Panc1 (cell line): ENCODE measurements at regions not wholly inside any gene's neighbourhood (a gene's known extent, or its start where the extent isn't known, plus 50 kb on each side); places are given as distances from the start of the nearest gene placed in this dataset.

ENCODE experiments used
- ATAC-seq: fragments of 200-7000 bp; cut with Tn5 transposase; 2 replicates; pipeline ENCODE4 v1.9.1; 2020; ENCODE audit warnings: mild to moderate bottlenecking, moderate library complexity
- BruUV-seq: library from RNA; stranded (reverse); fragments of 400-500 nt; replicated peaks from 2 replicates; lab custom pipeline; 2021; lab: Mats Ljungman, UMichigan
- CTCF ChIA-PET: fragments of 300-600 bp; sonication (Branson Sonifier 250); formaldehyde crosslinking; loops from one replicate; lab custom pipeline; 2022; ENCODE audit warnings: antibody characterized with exemption; lab: Charles Lee
- POLR2A ChIA-PET: fragments of 300-600 bp; sonication (Branson Sonifier 250); formaldehyde crosslinking; loops from one replicate; lab custom pipeline; 2022; ENCODE audit warnings: antibody characterized with exemption; lab: Charles Lee
- DNase-seq: peaks from one replicate; pipeline ENCODE4 v3.0.0-alpha.2; 2010; ENCODE audit warnings: low read depth, low spot score
- H3K27ac ChIP-seq: 2 replicates; pipeline ENCODE4 v1.5.1; 2011; ENCODE audit warnings: mild to moderate bottlenecking, low read length, inconsistent platforms
- H3K27me3 ChIP-seq: fragments of 200-500 bp; sonication (Bioruptor generic); 2 replicates; pipeline ENCODE4 v1.6.0; 2014; ENCODE audit warnings: low read length, inconsistent platforms; ENCODE audit not compliant: control insufficient read depth, insufficient read depth
- H3K36me3 ChIP-seq: fragments of 200-500 bp; sonication (Bioruptor generic); 2 replicates; pipeline ENCODE4 v1.5.1; 2014; ENCODE audit warnings: inconsistent platforms, mild to moderate bottlenecking, low read length, moderate library complexity; ENCODE audit not compliant: control insufficient read depth, insufficient read depth
- H3K4me1 ChIP-seq: 2 replicates; pipeline ENCODE4 v1.5.1; 2011; ENCODE audit warnings: inconsistent platforms, mild to moderate bottlenecking, low read length, moderate library complexity; ENCODE audit not compliant: control insufficient read depth, insufficient read depth
- H3K4me3 ChIP-seq, 2 experiments: 2 replicates each; pipeline ENCODE4 v1.5.1; 2011 to 2012; ENCODE audit warnings: low read depth in 2 of 2, low read length in 2 of 2, mild to moderate bottlenecking in 2 of 2, inconsistent platforms in 1 of 2, moderate library complexity in 1 of 2
- H3K9me3 ChIP-seq: fragments of 200-500 bp; sonication (Bioruptor generic); 2 replicates; pipeline ENCODE4 v1.5.1; 2014; ENCODE audit warnings: low read depth, mild to moderate bottlenecking, inconsistent platforms, low read length, moderate library complexity; ENCODE audit not compliant: control insufficient read depth, insufficient read depth
- CTCF ChIP-seq: fragments of 450-650 bp; IDR thresholded peaks from 2 replicates; pipeline ENCODE4 v1.5.1; 2017; ENCODE audit warnings: mild to moderate bottlenecking
- POLR2AphosphoS5 ChIP-seq: IDR thresholded peaks from 2 replicates; pipeline ENCODE4 v1.6.1; 2012; ENCODE audit warnings: mild to moderate bottlenecking, low read depth, low read length, moderate library complexity
- SIN3A ChIP-seq: IDR thresholded peaks from 2 replicates; pipeline ENCODE4 v1.6.1; 2012; ENCODE audit warnings: low read depth, mild to moderate bottlenecking, low read length, moderate library complexity, borderline replicate concordance; ENCODE audit not compliant: insufficient read depth
- TCF7L2 ChIP-seq: IDR thresholded peaks from 2 replicates; pipeline ENCODE4 v1.6.1; 2011; ENCODE audit warnings: mild to moderate bottlenecking, low read depth, low read length, inconsistent platforms
- in situ Hi-C: cut with HindIII; loops from 2 replicates; pipeline ENCODE4 v1.10.0; 2016; ENCODE audit warnings: low sequenced_read_pairs, low pct_unique_long_range_greater_than_20kb
- intact Hi-C: fragments of 100-400 bp; cut with micrococcal nuclease; formaldehyde crosslinking; loops from one replicate; pipeline ENCODE4 v1.10.0; 2022; ENCODE audit not compliant: unreplicated experiment
- TF ChIP-seq, protein P1 (sequence below), 2 experiments: IDR thresholded peaks; 2 replicates each; pipeline ENCODE4 v1.6.1; 2011 to 2012; ENCODE audit warnings: low read depth in 2 of 2, control low read depth in 1 of 2, low read length in 1 of 2, mild to moderate bottlenecking in 1 of 2, moderate library complexity in 1 of 2; ENCODE audit not compliant: insufficient read depth in 1 of 2

DNA sequence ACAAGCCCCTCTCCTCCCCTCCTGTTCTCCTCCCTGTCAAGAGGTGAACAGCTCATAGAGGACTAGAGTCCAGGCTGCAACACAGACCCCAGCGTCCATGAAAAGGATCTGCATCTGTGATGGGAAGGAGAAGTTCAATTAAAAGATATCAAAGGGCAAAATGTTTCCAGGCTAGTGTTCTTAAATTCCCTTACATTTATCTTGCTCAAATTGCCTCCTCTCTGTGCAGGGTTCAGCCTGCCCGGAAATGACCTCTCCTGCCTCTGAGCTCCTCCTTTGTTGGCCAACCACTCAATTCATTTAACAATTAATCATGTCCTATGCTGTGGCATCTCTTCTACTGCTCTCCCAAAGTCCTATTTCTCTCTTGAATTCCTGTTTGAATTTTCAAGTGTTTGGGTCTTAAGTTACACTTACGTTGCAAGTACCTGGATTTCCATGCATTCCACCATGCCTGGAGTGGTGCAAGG lies 105.3 kb downstream of the TSN start:
- ATAC-seq, result no peak
- H3K4me3 ChIP-seq, result no peak overlapping the region
- TF ChIP-seq CTCF (no peak), POLR2AphosphoS5 (no peak), SIN3A (no peak), TCF7L2 (no peak)
- TF ChIP-seq, protein P1, sequence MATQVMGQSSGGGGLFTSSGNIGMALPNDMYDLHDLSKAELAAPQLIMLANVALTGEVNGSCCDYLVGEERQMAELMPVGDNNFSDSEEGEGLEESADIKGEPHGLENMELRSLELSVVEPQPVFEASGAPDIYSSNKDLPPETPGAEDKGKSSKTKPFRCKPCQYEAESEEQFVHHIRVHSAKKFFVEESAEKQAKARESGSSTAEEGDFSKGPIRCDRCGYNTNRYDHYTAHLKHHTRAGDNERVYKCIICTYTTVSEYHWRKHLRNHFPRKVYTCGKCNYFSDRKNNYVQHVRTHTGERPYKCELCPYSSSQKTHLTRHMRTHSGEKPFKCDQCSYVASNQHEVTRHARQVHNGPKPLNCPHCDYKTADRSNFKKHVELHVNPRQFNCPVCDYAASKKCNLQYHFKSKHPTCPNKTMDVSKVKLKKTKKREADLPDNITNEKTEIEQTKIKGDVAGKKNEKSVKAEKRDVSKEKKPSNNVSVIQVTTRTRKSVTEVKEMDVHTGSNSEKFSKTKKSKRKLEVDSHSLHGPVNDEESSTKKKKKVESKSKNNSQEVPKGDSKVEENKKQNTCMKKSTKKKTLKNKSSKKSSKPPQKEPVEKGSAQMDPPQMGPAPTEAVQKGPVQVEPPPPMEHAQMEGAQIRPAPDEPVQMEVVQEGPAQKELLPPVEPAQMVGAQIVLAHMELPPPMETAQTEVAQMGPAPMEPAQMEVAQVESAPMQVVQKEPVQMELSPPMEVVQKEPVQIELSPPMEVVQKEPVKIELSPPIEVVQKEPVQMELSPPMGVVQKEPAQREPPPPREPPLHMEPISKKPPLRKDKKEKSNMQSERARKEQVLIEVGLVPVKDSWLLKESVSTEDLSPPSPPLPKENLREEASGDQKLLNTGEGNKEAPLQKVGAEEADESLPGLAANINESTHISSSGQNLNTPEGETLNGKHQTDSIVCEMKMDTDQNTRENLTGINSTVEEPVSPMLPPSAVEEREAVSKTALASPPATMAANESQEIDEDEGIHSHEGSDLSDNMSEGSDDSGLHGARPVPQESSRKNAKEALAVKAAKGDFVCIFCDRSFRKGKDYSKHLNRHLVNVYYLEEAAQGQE (IDR thresholded peaks at IDR 0.05; ENCODE audit: insufficient read depth in 1 of 2, low read depth in 2 of 2, low read length in 1 of 2), result no peak
- BruUV-seq, result no TSS peak
- intact Hi-C loops (no loop called here), in situ Hi-C loops (no loop called here)
- CTCF ChIA-PET, result no interaction called here
- DNase-seq, result no peak
- no peaks in the 10 kb centered on the region for H3K9me3 ChIP-seq
- peaks cover 2% of the 10 kb centered on the region; the same call in 1 of the 2 replicates for H3K27me3 ChIP-seq
- H3K36me3 ChIP-seq, result no peaks in the 10 kb centered on the region
- no peaks in the 10 kb centered on the region for H3K4me1 ChIP-seq
- H3K27ac ChIP-seq, result no peak overlapping the region
- POLR2A ChIA-PET, result no interaction called here

DNA sequence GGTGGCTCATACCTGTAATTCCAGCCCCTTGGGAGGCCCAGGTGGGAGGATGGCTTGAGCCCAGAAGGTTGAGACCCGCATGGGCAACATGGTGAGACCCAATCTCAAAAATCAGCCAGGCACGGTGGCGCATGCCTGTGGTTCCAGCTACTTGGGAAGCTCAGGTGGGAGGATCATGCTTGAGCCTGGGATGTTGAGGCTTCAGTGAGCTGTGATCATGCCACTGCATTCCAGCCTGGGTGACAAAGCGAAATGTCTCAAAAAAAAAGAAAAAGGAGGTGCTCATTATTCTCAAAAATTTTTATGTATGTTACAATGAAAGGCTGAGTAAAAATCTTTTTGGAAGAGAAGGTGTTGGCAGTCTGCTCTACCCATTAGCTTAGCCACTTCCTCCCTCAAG lies 106.8 kb downstream of the TSN start:
- TF ChIP-seq, protein P1 (IDR thresholded peaks at IDR 0.05; ENCODE audit: insufficient read depth in 1 of 2, low read depth in 2 of 2, low read length in 1 of 2), result no peak
- TF ChIP-seq CTCF (no peak), POLR2AphosphoS5 (no peak), SIN3A (no peak), TCF7L2 (no peak)
- Histone ChIP-seq H3K36me3 (no peaks in the 10 kb centered on the region), H3K27me3 (peaks cover 2% of the 10 kb centered on the region; the same call in 1 of the 2 replicates), H3K4me1 (no peaks in the 10 kb centered on the region), H3K9me3 (no peaks in the 10 kb centered on the region), H3K4me3 (no peak overlapping the region), H3K27ac (no peak overlapping the region)
- ChIA-PET POLR2A (no interaction called here), CTCF (no interaction called here)
- ATAC-seq, result no peak
- no peak for DNase-seq
- in situ Hi-C loops, result no loop called here
- intact Hi-C loops, result no loop called here
- BruUV-seq, result no TSS peak
